Natural killer cell (primary cell): ENCODE measurements at regions not wholly inside any gene's neighbourhood (a gene's known extent, or its start where the extent isn't known, plus 50 kb on each side); places are given as distances from the start of the nearest gene placed in this dataset.
"Not testable (repeated sequence)": the region's sequence is repeated elsewhere in the genome, so short reads cannot be mapped to it uniquely, and the experiment has no call there.

Source experiments
- ATAC-seq, 3 donors: fragments of 150-1000 bp in 2 of 3; fragments of 200-7000 bp in 1 of 3; cut with Tn5 transposase; 1 replicate in 1 of 3; 2 replicates in 2 of 3; pipeline ENCODE4 v1.10.0; 2021; ENCODE audit warnings: mild to moderate bottlenecking in 2 of 3, moderate library complexity in 2 of 3
- DNase-seq, 2 donors: peaks; one replicate each; pipeline versions ENCODE4 v3.0.0 to v3.0.0-alpha.2; 2013 to 2021; ENCODE audit warnings: mixed read lengths in 1 of 2
- H3K27ac ChIP-seq: one replicate; pipeline ENCODE4 v1.5.1; 2013; ENCODE audit warnings: mild to moderate bottlenecking, low read length
- H3K27me3 ChIP-seq: one replicate; pipeline ENCODE4 v1.6.1; 2013; ENCODE audit warnings: low read length; ENCODE audit not compliant: control insufficient read depth, insufficient read depth
- H3K36me3 ChIP-seq: one replicate; pipeline ENCODE4 v1.6.1; 2013; ENCODE audit warnings: low read length; ENCODE audit not compliant: control insufficient read depth, insufficient read depth
- H3K4me1 ChIP-seq: one replicate; pipeline ENCODE4 v1.6.1; 2013; ENCODE audit warnings: low read length; ENCODE audit not compliant: control insufficient read depth, insufficient read depth
- H3K4me3 ChIP-seq: one replicate; pipeline ENCODE4 v1.5.1; 2013; ENCODE audit warnings: low read length
- H3K9me3 ChIP-seq: one replicate; pipeline ENCODE4 v1.6.1; 2013; ENCODE audit warnings: low read length; ENCODE audit not compliant: control insufficient read depth, insufficient read depth
- H3K27ac Mint-ChIP-seq, 2 donors: one replicate each; pipeline ENCODE4 v1.8.0; 2022; ENCODE audit warnings: mild to moderate bottlenecking in 2 of 2, mixed read lengths in 2 of 2, moderate library complexity in 1 of 2
- H3K27me3 Mint-ChIP-seq, 2 donors: one replicate each; pipeline ENCODE4 v1.8.0; 2022; ENCODE audit warnings: low read depth in 2 of 2, mixed read lengths in 2 of 2
- H3K36me3 Mint-ChIP-seq: one replicate; pipeline ENCODE4 v1.8.0; 2022; ENCODE audit warnings: mixed read lengths
- H3K4me1 Mint-ChIP-seq, 2 donors: one replicate each; pipeline ENCODE4 v1.8.0; 2022; ENCODE audit warnings: mixed read lengths in 2 of 2
- H3K4me3 Mint-ChIP-seq: one replicate; pipeline ENCODE4 v1.8.0; 2022; ENCODE audit warnings: mild to moderate bottlenecking, moderate library complexity, mixed read lengths
- H3K9me3 Mint-ChIP-seq, 2 donors: one replicate each; pipeline ENCODE4 v1.8.0; 2022; ENCODE audit warnings: mixed read lengths in 2 of 2
- WGBS: methylation state at CpG from one replicate; pipeline ENCODE4 v1.1.7; 2013; ENCODE audit warnings: missing lambda C conversion rate; ENCODE audit not compliant: insufficient coverage; 5-methylcytosine and 5-hydroxymethylcytosine counted together
- intact Hi-C: fragments of 100-400 bp; cut with micrococcal nuclease; formaldehyde crosslinking; loops from one replicate; pipeline ENCODE4 v1.14.2; 2022
- TF ChIP-seq, protein P1 (sequence below): fragments of 200-600 bp; IDR thresholded peaks from one replicate; pipeline ENCODE4 v1.8.0; 2022; ENCODE audit warnings: antibody characterized with exemption

DNA sequence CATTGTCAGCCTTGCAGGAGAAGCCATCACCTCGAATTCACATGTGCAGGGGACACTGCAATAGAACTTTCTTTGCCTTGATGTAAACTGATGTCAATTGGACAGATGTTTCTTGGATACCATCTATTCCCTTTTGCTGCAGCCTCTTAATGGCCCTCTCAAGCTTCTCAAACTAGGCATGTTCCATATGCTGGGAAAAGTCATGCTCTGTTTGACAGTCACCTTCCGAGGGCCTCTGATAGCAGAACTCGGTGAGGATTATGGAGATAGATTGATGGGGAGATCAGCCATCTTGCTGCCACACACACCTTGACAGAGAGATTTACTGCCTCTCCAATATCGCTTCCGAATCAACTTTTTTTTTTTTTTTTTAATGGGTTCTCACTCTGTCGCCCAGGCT is 145.8 kb upstream of the NUDT4 start:
- ATAC-seq (no peak), DNase-seq (no peak)
- 87% methylated on average over 4 of the region's 6 CpGs for WGBS
- Histone ChIP-seq H3K27me3 (no peaks in the 10 kb centered on the region), H3K36me3 (no peaks in the 10 kb centered on the region), H3K27ac (no peak overlapping the region), H3K4me3 (no peak overlapping the region), H3K4me1 (no peaks in the 10 kb centered on the region), H3K9me3 (no peaks in the 10 kb centered on the region)
- Mint-ChIP-seq H3K27me3 (peaks cover 8 to 12% of the 10 kb centered on the region in 2 donors), H3K4me3 (no peak overlapping the region), H3K36me3 (no peaks in the 10 kb centered on the region), H3K4me1 (no peaks in the 10 kb centered on the region), H3K27ac (no peak overlapping the region), H3K9me3 (no peaks in the 10 kb centered on the region)
- TF ChIP-seq, protein P1, sequence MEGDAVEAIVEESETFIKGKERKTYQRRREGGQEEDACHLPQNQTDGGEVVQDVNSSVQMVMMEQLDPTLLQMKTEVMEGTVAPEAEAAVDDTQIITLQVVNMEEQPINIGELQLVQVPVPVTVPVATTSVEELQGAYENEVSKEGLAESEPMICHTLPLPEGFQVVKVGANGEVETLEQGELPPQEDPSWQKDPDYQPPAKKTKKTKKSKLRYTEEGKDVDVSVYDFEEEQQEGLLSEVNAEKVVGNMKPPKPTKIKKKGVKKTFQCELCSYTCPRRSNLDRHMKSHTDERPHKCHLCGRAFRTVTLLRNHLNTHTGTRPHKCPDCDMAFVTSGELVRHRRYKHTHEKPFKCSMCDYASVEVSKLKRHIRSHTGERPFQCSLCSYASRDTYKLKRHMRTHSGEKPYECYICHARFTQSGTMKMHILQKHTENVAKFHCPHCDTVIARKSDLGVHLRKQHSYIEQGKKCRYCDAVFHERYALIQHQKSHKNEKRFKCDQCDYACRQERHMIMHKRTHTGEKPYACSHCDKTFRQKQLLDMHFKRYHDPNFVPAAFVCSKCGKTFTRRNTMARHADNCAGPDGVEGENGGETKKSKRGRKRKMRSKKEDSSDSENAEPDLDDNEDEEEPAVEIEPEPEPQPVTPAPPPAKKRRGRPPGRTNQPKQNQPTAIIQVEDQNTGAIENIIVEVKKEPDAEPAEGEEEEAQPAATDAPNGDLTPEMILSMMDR = no peak
- intact Hi-C loops = no loop called here

DNA sequence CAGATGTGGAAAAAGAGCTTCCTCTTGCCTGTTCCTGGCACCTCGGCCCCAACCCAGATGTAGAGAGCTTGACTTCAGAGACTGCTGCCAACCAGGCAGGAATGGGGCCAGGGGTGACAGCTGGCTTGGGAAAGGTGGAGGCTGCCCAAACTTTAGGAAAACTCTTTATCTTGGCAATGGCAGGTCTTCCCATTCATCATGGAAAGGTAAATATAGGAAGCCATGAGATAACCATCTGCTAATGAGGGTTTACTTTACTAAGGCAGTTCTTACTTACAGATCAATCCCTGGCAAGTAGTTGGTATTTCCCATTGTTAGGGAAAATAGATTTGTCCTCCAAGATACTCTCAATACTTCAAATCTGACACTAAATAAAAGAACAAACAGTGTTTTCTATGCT is 143.1 kb upstream of the NUDT4 start:
- Mint-ChIP-seq H3K9me3 (no peaks in the 10 kb centered on the region), H3K27ac (no peak overlapping the region), H3K4me3 (no peak overlapping the region), H3K27me3 (peaks cover 0 to 8% of the 10 kb centered on the region in 2 donors), H3K36me3 (no peaks in the 10 kb centered on the region), H3K4me1 (no peaks in the 10 kb centered on the region)
- Histone ChIP-seq H3K36me3 (no peaks in the 10 kb centered on the region), H3K4me1 (no peaks in the 10 kb centered on the region), H3K9me3 (no peaks in the 10 kb centered on the region), H3K27me3 (no peaks in the 10 kb centered on the region), H3K27ac (no peak overlapping the region), H3K4me3 (no peak overlapping the region)
- WGBS = 67% methylated on average over 1 of the region's 1 CpG
- no peak for DNase-seq
- no peak for ATAC-seq
- TF ChIP-seq, protein P1 = no peak
- intact Hi-C loops = no loop called here

DNA sequence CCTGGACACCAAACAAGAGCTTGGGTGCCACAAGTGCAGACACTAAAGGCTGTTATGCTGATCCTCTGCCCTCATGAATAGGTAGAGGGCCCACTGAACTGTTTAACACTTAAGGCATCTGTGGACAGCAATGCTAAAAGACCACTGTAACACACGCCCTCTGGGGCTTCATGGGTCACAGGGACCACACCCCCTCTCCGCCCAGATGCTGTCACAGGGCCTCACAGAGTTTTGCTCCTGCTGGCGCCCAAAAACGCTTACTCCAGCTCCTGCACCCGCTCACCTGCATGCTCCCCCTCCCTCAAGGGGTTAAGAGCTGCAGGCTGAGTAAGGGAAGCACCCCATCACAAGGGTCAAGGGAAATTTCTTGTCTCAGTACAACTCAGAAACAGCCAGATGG is 141.8 kb upstream of the NUDT4 start:
- Mint-ChIP-seq H3K27me3 (peaks cover 0 to 6% of the 10 kb centered on the region in 2 donors), H3K4me3 (no peak overlapping the region), H3K36me3 (no peaks in the 10 kb centered on the region), H3K27ac (no peak overlapping the region), H3K4me1 (no peaks in the 10 kb centered on the region), H3K9me3 (no peaks in the 10 kb centered on the region)
- ATAC-seq (no peak), DNase-seq (no peak)
- no peaks in the 10 kb centered on the region for H3K36me3 ChIP-seq
- no peaks in the 10 kb centered on the region for H3K4me1 ChIP-seq
- H3K4me3 ChIP-seq = no peak overlapping the region
- no peaks in the 10 kb centered on the region for H3K9me3 ChIP-seq
- H3K27ac ChIP-seq = no peak overlapping the region
- intact Hi-C loops = no loop called here
- TF ChIP-seq, protein P1 = no peak
- H3K27me3 ChIP-seq = no peaks in the 10 kb centered on the region
- 85% methylated on average over 5 of the region's 5 CpGs for WGBS

DNA sequence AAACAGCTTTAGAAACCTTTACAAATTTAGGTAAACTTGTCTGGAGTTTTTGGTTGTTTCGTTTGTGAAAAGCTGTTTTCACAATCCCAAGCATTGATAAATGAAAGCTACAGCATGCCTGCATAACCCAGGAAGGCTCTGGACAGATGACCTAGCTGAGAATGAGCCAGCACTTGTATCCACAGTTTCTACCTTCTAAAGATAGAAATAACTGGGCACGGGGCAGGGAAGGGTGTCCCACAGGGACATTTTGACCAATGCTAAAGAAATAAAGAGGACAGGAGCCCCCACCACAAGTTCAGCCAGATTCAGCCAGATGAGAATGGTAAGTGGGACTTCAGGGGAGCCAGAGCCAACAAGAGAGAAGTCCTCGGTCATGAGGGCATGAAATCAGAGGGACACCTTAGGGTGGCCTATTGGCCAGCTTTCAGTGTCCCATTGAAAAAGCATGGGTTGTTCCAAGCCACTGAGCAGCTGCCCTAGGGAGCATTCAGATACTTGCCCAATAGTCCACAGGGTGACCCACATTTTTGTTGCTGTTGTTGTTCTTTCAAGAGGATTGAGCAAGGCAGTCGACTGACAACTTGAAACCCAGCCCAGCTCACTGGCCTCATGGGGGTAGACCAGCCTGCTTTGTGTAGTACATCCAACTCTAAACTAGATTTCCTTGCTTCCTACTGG is 140.3 kb upstream of the NUDT4 start:
- TF ChIP-seq, protein P1 = no peak
- peaks cover 0 to 3% of the 10 kb centered on the region in 2 donors for H3K27me3 Mint-ChIP-seq
- no peak overlapping the region for H3K4me3 Mint-ChIP-seq
- no peak for ATAC-seq
- Histone ChIP-seq H3K9me3 (no peaks in the 10 kb centered on the region), H3K4me3 (no peak overlapping the region), H3K36me3 (no peaks in the 10 kb centered on the region), H3K27me3 (no peaks in the 10 kb centered on the region), H3K4me1 (no peaks in the 10 kb centered on the region), H3K27ac (no peak overlapping the region)
- H3K36me3 Mint-ChIP-seq = no peaks in the 10 kb centered on the region
- WGBS = 79% methylated on average over 4 of the region's 4 CpGs
- no peaks in the 10 kb centered on the region for H3K4me1 Mint-ChIP-seq
- DNase-seq = no peak
- intact Hi-C loops = no loop called here
- no peak overlapping the region for H3K27ac Mint-ChIP-seq
- no peaks in the 10 kb centered on the region for H3K9me3 Mint-ChIP-seq

DNA sequence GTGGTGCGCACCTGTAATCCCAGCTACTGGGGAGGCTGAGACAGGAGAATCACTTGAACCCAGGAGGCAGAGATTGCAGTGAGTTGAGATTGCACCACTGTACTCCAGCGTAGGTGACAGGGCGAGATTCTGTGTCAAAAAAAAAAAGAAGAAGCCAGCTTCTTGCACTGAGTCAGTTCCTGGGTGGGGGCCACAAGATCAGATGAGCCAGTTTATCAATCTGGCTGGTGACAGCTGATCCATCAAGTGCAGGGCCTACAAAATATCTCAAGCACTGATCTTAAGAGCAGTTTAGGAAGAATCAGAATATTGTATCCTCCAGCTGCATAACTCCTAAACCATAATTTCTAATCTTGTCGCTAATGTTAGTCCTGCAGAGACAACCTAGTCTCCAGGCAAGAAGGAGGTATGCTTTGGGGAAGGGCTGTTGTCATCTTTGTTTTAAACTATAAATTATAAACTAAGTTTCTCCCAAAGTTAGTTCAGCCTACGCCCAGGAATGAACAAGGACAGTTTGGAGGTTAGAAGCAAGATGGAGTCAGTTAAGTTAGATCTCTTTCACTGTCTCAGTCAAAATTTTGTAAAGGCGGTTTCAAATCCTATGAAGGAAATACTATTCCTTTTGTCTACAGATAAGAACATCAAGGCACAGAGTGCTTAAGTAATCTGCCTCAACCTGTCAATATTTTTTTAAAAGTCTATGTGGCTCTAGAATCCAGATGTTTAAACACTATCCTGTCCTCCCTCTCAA is 139.0 kb upstream of the NUDT4 start:
- 94% methylated on average over 5 of the region's 6 CpGs for WGBS

More for the DNA sequence above, 139.0 kb upstream of the NUDT4 start:
- H3K27me3 Mint-ChIP-seq, DNase-seq, H3K27ac ChIP-seq, H3K36me3 ChIP-seq, H3K9me3 ChIP-seq, H3K9me3 Mint-ChIP-seq, H3K4me3 Mint-ChIP-seq, intact Hi-C loops, H3K27me3 ChIP-seq, H3K4me1 Mint-ChIP-seq, ATAC-seq, H3K27ac Mint-ChIP-seq, H3K4me1 ChIP-seq, H3K4me3 ChIP-seq, H3K36me3 Mint-ChIP-seq: not testable (repeated sequence)
